Activated T-cell treated with anti-CD3 and anti-CD28 coated beads for 48 hours (primary cell): ENCODE measurements at regions not wholly inside any gene's neighbourhood (a gene's known extent, or its start where the extent isn't known, plus 50 kb on each side); places are given as distances from the start of the nearest gene placed in this dataset.
"Not testable (repeated sequence)": the region's sequence is repeated elsewhere in the genome, so short reads cannot be mapped to it uniquely, and the experiment has no call there.

ENCODE experiments used
- DNase-seq: peaks from one replicate; pipeline ENCODE4 v3.0.0-alpha.2; 2020; ENCODE audit warnings: low read depth

GRCh38 chr14:30312214-30312613 is 246.7 kb upstream of the G2E3 start:
- no peak for DNase-seq

DNA sequence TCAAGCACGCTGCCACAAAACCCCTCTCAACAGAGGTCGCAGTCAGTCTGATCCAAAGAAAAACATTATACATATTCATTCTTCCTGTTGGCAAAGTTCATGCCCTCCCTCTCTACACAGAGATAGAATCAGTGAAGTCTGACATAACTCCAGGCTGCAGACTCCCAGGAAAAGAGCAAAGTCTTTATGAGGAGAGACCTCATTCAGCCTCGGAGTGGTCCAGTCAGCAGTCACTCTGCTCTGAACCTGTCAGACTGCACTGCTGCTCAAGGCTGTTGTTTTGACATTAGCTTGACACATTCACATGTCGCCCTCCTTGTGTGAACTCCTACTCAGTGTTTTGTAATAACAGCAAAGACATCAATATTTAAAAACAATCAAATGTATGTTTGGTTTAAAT is 241.2 kb upstream of the G2E3 start:
- DNase-seq = no peak

GRCh38 chr14:30322819-30323218 is 236.1 kb upstream of the G2E3 start:
- DNase-seq = no peak

DNA sequence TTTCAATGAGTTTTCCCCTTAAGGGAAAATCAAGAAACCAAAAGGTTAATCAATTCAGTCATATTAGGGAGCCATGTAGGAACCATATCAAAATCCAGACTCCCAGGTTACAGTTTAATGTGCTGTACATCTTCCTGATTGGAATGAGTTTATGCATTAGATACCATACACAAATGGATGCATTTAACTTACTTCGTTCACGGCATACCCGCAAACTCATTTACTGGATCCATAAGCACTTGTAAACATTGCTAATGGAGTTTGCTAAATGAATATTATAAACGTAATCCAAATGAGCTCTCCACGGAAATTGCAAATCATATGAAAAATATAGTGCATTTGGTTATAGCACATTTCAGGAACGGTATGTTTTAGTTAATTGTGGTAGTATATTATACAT is 228.9 kb upstream of the G2E3 start:
- no peak for DNase-seq

DNA sequence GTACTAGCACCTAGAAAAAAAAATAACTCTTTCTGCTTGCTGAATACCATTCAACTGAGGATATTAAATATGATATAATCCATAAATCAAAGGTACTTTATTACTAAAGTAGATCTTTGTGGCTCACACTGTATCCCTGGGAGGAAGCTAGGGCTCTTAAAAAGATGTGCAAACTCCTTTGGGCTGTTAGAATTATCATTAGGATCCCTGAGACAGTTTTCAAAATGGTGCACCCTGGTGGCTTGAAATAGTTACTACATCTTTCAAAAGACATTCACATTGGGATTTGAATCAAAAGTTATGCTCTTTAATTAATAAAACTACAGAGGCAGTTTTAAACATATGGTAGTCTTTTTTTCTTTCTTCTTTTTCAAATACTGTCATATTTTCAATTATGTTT is 228.5 kb upstream of the G2E3 start:
- no peak for DNase-seq

DNA sequence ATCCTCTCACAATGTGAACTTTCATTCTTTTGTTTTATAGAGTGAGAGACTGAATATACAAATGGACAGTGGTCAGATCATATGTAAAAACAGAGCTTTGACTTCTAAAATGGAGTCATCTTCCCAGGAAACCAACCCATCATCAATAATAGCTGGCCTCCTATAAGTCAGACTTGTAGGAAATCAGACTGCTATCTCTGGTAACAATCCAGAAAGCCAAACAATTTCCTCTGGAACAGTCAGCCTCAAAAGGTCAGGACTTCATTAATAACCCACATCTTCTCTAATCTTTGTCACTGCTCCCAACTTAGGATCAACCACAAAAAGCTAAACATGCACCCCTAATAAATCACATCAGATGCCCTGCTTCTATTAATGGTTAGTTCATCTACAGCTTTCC is 227.9 kb upstream of the G2E3 start:
- no peak for DNase-seq

DNA sequence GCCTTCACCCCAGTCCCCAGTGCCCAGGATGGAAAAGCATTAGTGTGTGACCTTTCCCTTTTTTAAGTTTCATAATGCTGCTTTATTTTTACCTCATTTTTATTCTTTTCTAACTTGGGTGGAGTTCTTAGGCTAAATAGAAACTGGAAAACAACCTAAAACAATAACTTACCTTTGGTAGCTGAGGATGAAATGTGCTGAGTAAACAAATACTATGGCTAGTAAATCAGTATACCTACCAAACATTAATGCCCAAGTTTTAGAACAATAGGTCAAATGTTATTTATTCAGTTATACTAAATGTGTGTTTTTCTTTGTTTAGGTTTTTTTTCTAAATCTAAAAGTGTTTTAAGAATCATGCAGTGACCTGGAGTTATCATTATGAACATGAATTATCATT is 226.6 kb upstream of the G2E3 start:
- DNase-seq = no peak

DNA sequence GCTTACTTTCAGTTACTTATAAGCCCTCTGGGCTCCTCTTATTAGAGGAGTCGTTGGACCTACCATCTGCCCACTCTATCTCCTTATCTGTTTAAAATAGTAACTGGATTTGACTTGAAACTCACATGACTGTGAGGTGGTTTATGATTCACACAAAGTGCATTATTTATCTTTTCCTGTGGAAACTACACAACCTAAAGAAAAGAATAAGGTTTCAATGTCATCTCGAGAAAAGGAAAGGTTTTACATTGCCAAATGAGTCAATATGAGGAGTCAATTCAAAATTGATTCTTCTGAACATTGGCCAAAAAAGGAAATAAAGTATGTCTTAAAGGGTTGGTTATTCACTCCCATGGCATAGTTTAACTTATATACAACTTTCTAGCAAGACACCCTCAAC is 225.0 kb upstream of the G2E3 start:
- DNase-seq = no peak

DNA sequence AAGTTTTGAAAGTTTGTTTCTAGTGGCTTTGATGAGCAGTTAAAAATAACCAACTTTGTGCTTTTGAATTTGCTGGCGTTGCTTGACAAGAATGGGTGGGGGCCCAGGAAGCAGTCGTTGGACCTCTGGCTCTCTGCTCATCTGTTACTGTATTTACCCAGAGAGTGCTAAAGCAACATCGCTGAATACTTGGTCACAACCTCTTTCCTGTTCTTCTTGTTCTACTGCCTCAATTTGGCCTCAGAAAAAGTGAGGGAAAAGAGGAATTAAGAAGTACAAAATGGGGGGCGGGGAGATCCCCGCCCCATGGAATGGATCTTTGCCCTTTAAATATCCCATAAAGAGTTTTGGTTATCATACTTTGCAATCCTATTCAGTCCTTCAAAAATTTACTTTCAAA is 221.5 kb upstream of the G2E3 start:
- no peak for DNase-seq

DNA sequence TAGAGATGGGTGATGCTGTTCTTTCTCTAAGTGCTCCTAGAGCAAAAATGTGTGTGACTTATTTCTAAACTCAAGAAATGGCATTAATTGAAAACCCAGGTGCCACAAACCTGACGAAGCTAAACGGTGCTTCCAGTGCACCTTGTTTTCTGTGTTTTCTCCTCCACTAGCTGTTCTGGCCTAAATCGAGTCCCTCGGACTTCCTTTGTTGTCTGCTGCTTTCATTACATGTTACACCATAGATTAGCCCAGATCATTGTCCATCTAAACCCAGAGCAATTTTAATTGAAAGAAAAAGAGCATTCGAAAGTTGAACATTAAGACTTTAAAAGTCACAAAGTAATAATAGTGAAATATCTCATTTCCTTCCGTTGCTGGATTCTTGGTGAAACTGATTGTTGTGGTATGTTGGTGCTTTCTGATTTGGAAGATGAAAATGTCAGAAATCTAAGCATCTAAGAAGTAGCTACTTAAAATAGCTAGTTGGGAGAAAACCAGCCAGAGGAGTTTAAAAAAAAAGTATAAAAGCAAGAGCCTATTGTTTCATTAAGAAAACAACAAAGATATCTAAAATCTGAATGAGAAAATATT is 219.6 kb upstream of the G2E3 start:
- no peak for DNase-seq

GRCh38 chr14:30340495-30340894 is 218.5 kb upstream of the G2E3 start:
- no peak for DNase-seq

DNA sequence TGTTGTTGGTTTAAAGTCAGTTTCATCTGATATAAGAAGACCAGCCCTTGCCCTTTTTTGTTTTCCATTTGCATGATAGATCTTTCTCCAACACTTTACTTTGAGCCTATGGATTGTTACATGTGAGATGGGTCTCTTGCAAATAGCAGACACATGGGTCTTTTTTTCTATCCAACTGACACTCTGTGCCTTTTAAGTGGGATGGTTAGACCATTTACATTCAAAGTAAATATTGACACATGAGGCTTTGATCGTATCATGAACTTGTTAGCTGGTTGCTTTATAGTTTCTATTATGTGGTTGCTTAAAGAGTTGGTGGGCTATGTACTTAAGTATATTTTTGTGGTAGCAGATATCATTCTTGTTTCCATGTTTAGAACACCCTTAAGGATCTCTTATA is 213.4 kb upstream of the G2E3 start:
- no peak for DNase-seq

- DNase-seq = no peak
These were observed 210.5 kb upstream of the G2E3 start for GRCh38 chr14:30348445-30348844.

DNA sequence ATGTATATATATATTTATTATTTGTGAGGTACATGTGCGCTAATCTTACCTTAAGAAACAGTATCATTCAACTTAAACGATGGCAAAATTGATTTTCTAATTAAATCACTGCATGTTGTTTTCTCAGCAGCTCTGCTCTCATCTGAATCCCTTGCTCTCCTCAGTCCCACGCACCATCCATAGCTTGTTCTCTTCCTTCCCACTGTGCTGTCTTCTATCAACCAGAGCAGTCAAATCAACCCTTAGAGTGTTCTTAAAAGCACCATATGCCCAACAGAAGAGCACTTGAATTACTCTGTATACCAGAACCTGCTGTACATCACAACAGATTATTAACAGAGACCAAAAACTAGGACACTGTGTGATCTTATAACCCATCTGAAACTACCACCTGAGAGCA is 209.4 kb upstream of the G2E3 start:
- DNase-seq = no peak

DNA sequence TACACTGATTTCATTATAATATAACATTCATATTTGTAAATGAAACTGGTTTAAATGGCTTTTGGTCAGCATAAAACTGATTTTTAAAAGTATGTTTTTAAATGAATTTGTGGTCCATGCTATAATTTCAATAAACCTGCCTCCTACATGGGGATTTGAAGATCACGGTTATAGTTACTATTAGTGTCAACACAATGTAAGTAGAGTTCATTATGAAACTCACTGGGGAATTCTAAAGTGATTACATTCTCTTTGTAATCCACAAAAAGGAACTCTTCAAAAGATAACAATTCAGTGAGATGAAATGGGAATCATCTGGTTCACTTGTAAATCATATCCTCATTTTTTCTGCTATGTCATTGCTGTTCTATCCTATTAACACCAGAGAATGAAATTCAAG is 204.5 kb upstream of the G2E3 start:
- DNase-seq = no peak

DNA sequence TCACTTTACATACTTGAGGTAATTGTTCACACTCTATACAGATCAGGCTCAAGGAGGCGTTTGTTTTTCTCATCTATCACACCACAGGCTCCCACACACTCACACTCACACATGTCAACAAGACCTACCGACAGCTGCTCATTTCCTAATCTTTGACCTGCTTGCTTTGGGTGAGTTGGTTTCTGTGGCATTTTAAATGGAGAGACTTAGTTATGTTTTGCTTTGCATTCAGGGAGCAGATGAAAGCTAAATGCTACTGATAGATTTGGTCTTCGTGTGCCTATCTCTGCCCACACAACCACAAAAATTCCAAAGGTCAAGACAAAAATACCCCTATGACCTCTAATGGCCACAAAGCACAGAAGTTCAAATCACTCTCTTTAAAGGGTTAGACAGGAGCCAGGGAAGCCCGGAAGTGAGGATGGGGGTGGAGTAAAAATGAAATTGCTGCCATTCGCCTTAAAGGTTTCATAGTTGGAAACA is 203.5 kb upstream of the G2E3 start:
- peak; percentile 5 for DNase-seq

DNA sequence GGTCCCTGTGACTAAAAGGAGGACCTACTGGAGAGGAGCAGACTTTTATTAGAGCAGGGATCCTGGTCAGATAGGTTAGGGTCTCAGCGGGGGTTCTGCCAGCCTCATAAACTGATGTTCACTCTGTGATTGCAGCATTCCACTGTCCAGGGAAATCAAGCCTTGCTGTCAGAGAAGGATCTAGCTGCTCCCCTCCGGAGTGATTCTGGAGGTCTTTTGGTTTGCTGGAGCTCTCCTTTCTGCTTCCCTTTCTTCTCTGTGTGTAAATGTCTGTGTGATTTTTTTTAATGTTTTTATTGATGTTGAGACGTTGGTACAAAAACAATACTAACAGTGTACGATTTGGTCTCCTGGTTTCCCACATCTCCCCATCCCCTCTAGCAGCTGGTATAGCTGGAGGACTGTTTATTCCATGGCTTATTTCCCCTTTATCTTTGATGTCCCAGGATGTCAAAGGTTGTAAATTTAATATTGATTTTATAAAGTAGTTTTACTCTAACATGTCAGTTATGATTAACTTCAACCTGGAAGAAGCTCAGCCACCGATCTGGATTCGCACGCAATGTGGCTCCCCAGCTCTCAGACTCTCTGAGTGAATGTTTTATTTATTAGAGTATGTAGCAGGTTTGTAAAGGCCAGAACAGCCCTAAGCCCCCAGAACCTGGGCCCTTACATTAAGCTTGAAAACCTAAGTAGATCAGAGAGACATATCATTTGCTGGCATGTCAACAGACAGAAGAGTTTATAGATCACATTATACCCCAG is 202.3 kb upstream of the G2E3 start:
- no peak for DNase-seq

GRCh38 chr14:30357791-30358190 is 201.2 kb upstream of the G2E3 start:
- DNase-seq = no peak

- no peak for DNase-seq
These were observed 196.4 kb upstream of the G2E3 start for GRCh38 chr14:30362369-30363218.

- DNase-seq = not testable (repeated sequence)
These were observed 195.6 kb upstream of the G2E3 start for GRCh38 chr14:30363219-30363880.

DNA sequence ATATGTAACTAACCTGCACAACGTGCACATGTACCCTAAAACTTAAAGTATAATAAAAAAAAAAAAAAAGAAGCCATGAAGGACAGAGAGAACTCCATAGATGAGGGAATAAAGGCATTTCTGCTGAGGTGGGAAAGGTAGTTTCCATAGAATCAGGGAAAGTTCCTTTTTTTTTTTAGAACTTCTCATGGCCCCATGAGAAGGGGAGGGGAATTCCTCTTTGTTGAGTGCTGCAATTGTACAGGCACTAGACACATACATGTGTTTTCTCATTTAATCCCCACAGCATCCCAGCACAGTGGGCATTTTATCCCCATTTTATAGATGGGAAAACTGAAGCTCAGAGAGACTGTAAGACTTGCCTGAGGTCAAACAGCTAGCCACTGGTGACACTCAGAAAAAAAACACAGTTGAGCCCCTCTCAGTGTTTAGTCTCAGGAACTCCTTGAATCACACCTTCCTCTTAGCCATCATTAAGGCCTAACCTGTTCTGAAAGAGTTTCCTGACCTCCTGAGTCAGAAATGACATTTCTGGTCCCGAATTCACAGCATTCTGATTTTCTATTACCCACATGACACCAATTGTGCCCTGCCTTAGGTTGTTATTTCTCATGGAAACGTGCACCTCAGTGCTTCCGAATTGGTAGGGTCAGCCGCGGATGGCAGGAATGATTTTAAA is 189.3 kb upstream of the G2E3 start:
- DNase-seq = no peak

- DNase-seq = no peak
These were observed 185.9 kb upstream of the G2E3 start for GRCh38 chr14:30373053-30373452.
